Ovary (tissue), 7 donors: ENCODE measurements at regions not wholly inside any gene's neighbourhood (a gene's known extent, or its start where the extent isn't known, plus 50 kb on each side); places are given as distances from the start of the nearest gene placed in this dataset.
"Not testable (repeated sequence)": the region's sequence is repeated elsewhere in the genome, so short reads cannot be mapped to it uniquely, and the experiment has no call there.

Experiments
- DNase-seq, 5 donors: peaks; one replicate each; pipeline ENCODE4 v3.0.0-alpha.2; 2019 to 2020
- H3K27ac ChIP-seq, 2 donors: fragments of 200-600 bp; one replicate each; pipeline versions ENCODE4 v1.5.1 to v1.8.0; 2019 to 2022
- H3K27me3 ChIP-seq: fragments of 200-600 bp; one replicate; pipeline ENCODE4 v1.8.0; 2022
- H3K36me3 ChIP-seq: fragments of 200-600 bp; sonication (generic); one replicate; pipeline ENCODE4 v1.5.1; 2019
- H3K4me1 ChIP-seq: one replicate; pipeline ENCODE4 v1.8.1; 2013; ENCODE audit warnings: mild to moderate bottlenecking, moderate library complexity; ENCODE audit not compliant: insufficient read depth
- H3K4me3 ChIP-seq: fragments of 200-600 bp; sonication (generic); one replicate; pipeline ENCODE4 v1.5.1; 2017
- H3K9me3 ChIP-seq, 2 donors: fragments of 200-600 bp in 1 of 2; sonication (generic) in 1 of 2; one replicate each; pipeline versions ENCODE4 v1.5.1 to v1.8.1; 2013 to 2019; ENCODE audit warnings: mild to moderate bottlenecking in 1 of 2, moderate library complexity in 1 of 2
- CTCF ChIP-seq, 3 donors: fragments of 450-650 bp in 2 of 3; fragments of 200-600 bp in 1 of 3; IDR thresholded peaks; one replicate each; pipeline versions ENCODE4 v1.5.1 to v1.8.0; 2016 to 2022; ENCODE audit warnings: antibody characterized with exemption in 3 of 3, mild to moderate bottlenecking in 1 of 3
- EP300 ChIP-seq: sonication (generic); formaldehyde crosslinking; IDR thresholded peaks from one replicate; pipeline ENCODE4 v1.6.1; 2017; ENCODE audit warnings: antibody characterized with exemption
- POLR2A ChIP-seq: fragments of 450-650 bp; IDR thresholded peaks from one replicate; pipeline ENCODE4 v1.6.1; 2017; ENCODE audit warnings: antibody characterized with exemption, mild to moderate bottlenecking, moderate library complexity
- WGBS, 3 donors: extraction: QIAGEN DNeasy Blood & Tissue Kit in 1 of 3; methylation state at CpG; one replicate each; pipeline versions ENCODE4 v1.1.5 to v1.1.7; 2013 to 2017; 5-methylcytosine and 5-hydroxymethylcytosine counted together
- intact Hi-C, 4 donors: fragments of 100-400 bp; cut with DNase I; formaldehyde crosslinking; loops; one replicate each; pipeline versions ENCODE4 v1.11.0 to v1.15.1; 2022 to 2023
- donor health status: DM: no; HTN: no; CAD: no; lungs with moderate emphysema.
- donor health status: DM: no; HTN: no; CAD: no.
- donor health status: Bipolar disorder and iron deficiency.
- donor health status: DM: no; HTN: no; CAD: no.
- donor health status: DM: yes; HTN: yes; CAD: no.

GRCh38 chr16:10322723-10323527 lies 62.9 kb upstream of the ATF7IP2 start:
- H3K27ac ChIP-seq = no peak overlapping the region
- TF ChIP-seq EP300 (no peak), POLR2A (no peak), CTCF (IDR thresholded peaks at IDR 0.05) (no peak)
- intact Hi-C loops = no loop called here
- H3K9me3 ChIP-seq = no peaks in the 10 kb centered on the region
- no peak overlapping the region for H3K4me3 ChIP-seq
- H3K27me3 ChIP-seq = no peaks in the 10 kb centered on the region
- no peaks in the 10 kb centered on the region for H3K36me3 ChIP-seq
- DNase-seq = no peak
- 72 to 78% (median 76%) methylated on average over 8 of the region's 8 CpGs for WGBS, 3 donors
- no peaks in the 10 kb centered on the region for H3K4me1 ChIP-seq

- Histone ChIP-seq H3K27ac (no peak overlapping the region), H3K27me3 (no peaks in the 10 kb centered on the region), H3K4me3 (no peak overlapping the region), H3K4me1 (no peaks in the 10 kb centered on the region), H3K9me3 (no peaks in the 10 kb centered on the region), H3K36me3 (no peaks in the 10 kb centered on the region)
- 82 to 87% (median 83%) methylated on average over 2 of the region's 2 CpGs for WGBS, 3 donors
- TF ChIP-seq CTCF (IDR thresholded peaks at IDR 0.05) (no peak), POLR2A (no peak), EP300 (no peak)
- no peak for DNase-seq
- intact Hi-C loops = no loop called here
Measured at GRCh38 chr16:10323528-10323869, 62.4 kb upstream of the ATF7IP2 start.

GRCh38 chr16:10324210-10324609 lies 61.7 kb upstream of the ATF7IP2 start:
- intact Hi-C loops = no loop called here
- Histone ChIP-seq H3K4me1 (no peaks in the 10 kb centered on the region), H3K36me3 (no peaks in the 10 kb centered on the region), H3K9me3 (no peaks in the 10 kb centered on the region), H3K27me3 (no peaks in the 10 kb centered on the region), H3K27ac (no peak overlapping the region), H3K4me3 (no peak overlapping the region)
- no peak for TF ChIP-seq EP300
- no peak for DNase-seq
- 91 to 98% (median 96%) methylated on average over 2 of the region's 2 CpGs for WGBS, 3 donors

- H3K4me1 ChIP-seq = no peaks in the 10 kb centered on the region
- DNase-seq = no peak
- no peaks in the 10 kb centered on the region for H3K36me3 ChIP-seq
- no peak overlapping the region for H3K27ac ChIP-seq
- no peaks in the 10 kb centered on the region for H3K9me3 ChIP-seq
- intact Hi-C loops = no loop called here
- H3K27me3 ChIP-seq = no peaks in the 10 kb centered on the region
- WGBS, 3 donors = 50 to 61% (median 55%) methylated on average over 10 of the region's 10 CpGs
- TF ChIP-seq POLR2A = no peak
- no peak for TF ChIP-seq CTCF (IDR thresholded peaks at IDR 0.05)
- no peak for TF ChIP-seq EP300
- no peak overlapping the region for H3K4me3 ChIP-seq
Measured at GRCh38 chr16:10325783-10326543, 59.9 kb upstream of the ATF7IP2 start.

- TF ChIP-seq CTCF (IDR thresholded peaks at IDR 0.05) = no peak
- no peak for TF ChIP-seq EP300
- no peak for TF ChIP-seq POLR2A
- no peaks in the 10 kb centered on the region for H3K27me3 ChIP-seq
- no peaks in the 10 kb centered on the region for H3K36me3 ChIP-seq
- H3K4me3 ChIP-seq = no peak overlapping the region
- H3K27ac ChIP-seq = no peak overlapping the region
- no peaks in the 10 kb centered on the region for H3K4me1 ChIP-seq
- intact Hi-C loops = no loop called here
- H3K9me3 ChIP-seq = no peaks in the 10 kb centered on the region
- 73 to 83% (median 76%) methylated on average over 5 of the region's 5 CpGs for WGBS, 3 donors
- DNase-seq = no peak
Measured at GRCh38 chr16:10326647-10327046, 59.2 kb upstream of the ATF7IP2 start.

- H3K4me3 ChIP-seq, H3K27me3 ChIP-seq, intact Hi-C loops, H3K36me3 ChIP-seq, H3K27ac ChIP-seq, H3K4me1 ChIP-seq, H3K9me3 ChIP-seq, DNase-seq: not testable (repeated sequence)
- WGBS, 3 donors = 61 to 68% (median 66%) methylated on average over 5 of the region's 5 CpGs
Measured at GRCh38 chr16:10328291-10328690, 57.6 kb upstream of the ATF7IP2 start.
